ENCODE measurements at regions not wholly inside any gene's neighbourhood (a gene's known extent, or its start where the extent isn't known, plus 50 kb on each side); places are given as distances from the start of the nearest gene placed in this dataset.

GRCh38 chr3:167909952-167910351 is 174.4 kb downstream of the SERPINI1 start:
- H3K27me3 ChIP-seq (ENCODE audit: insufficient read depth, low read length) = no peaks in the 10 kb centered on the region

More at GRCh38 chr3:167909952-167910351, 174.4 kb downstream of the SERPINI1 start:
- no peak overlapping the region; a peak in 1 of 7 replicates for H3K27ac Mint-ChIP-seq
- H3K23ac ChIP-seq (ENCODE audit: insufficient read length, low read depth, low read length) = no peak overlapping the region
- no peak overlapping the region for H2BK120ac ChIP-seq (ENCODE audit: low read depth, low read length, poor library complexity, severe bottlenecking)
- no peak overlapping the region for H4K8ac ChIP-seq (replicated peaks; ENCODE audit: insufficient read length, low read depth, low read length)
- DNase-seq = no peak
- no peak overlapping the region for H3K18ac ChIP-seq (ENCODE audit: insufficient read length, low read depth, low read length)
- no peaks in the 10 kb centered on the region for H3K9me3 ChIP-seq (ENCODE audit: control insufficient read depth, low read depth, low read length)
- no peak overlapping the region for H3K56ac ChIP-seq (ENCODE audit: insufficient read length, low read depth, low read length)
- H4K20me1 ChIP-seq (ENCODE audit: control insufficient read depth, insufficient read depth, insufficient read length) = no peaks in the 10 kb centered on the region
- H2AFZ ChIP-seq (ENCODE audit: low read length) = no peak overlapping the region
- no peak overlapping the region for H2BK5ac ChIP-seq (ENCODE audit: insufficient read length, low read length)
- H3K36me3 Mint-ChIP-seq (ENCODE audit: insufficient read depth in 1 of 3, low read depth in 3 of 3) = no peaks in the 10 kb centered on the region
- no peak overlapping the region for H2BK12ac ChIP-seq (ENCODE audit: insufficient read length, low read depth, low read length)
- H4K5ac ChIP-seq (ENCODE audit: insufficient read length, low read depth, low read length) = no peak overlapping the region
- no peak overlapping the region for H3K27ac ChIP-seq (ENCODE audit: insufficient read length, low read depth, low read length)
- WGBS (ENCODE audit: extremely low coverage, insufficient read length, low lambda C conversion rate) = no CpG with 5 or more reads among the region's 6 CpGs
- H3K14ac ChIP-seq (ENCODE audit: insufficient read depth, low read length) = no peak overlapping the region
- no peaks in the 10 kb centered on the region for H3K4me1 Mint-ChIP-seq
- no peak overlapping the region for H2AK5ac ChIP-seq (ENCODE audit: insufficient read length, low read length)
- H4K91ac ChIP-seq (ENCODE audit: insufficient read length, low read depth, low read length) = no peak overlapping the region
- no peaks in the 10 kb centered on the region for H3K4me1 ChIP-seq (ENCODE audit: insufficient read depth, low read length)
- no peak overlapping the region for H2BK15ac ChIP-seq (ENCODE audit: low read depth, low read length)
- TF ChIP-seq CTCF (conservative IDR thresholded peaks at IDR 0.05) = no peak
- no peaks in the 10 kb centered on the region for H3K79me1 ChIP-seq (ENCODE audit: insufficient read depth, low read depth, low read length, poor library complexity, severe bottlenecking)
- H3T11ph ChIP-seq (ENCODE audit: low read length) = no peak overlapping the region
- H3K4ac ChIP-seq (ENCODE audit: low read depth, low read length) = no peak overlapping the region
- H2BK20ac ChIP-seq (ENCODE audit: low read depth, low read length, poor library complexity, severe bottlenecking) = no peak overlapping the region
- H3K4me2 ChIP-seq (ENCODE audit: insufficient read depth, insufficient read length, low read length) = no peak overlapping the region
- no peaks in the 10 kb centered on the region for H3K27me3 Mint-ChIP-seq (ENCODE audit: low read depth)
- no peak overlapping the region for H3K9ac ChIP-seq (ENCODE audit: extremely low read depth, insufficient read length, low read length)
- no peaks in the 10 kb centered on the region for H3K23me2 ChIP-seq (ENCODE audit: insufficient read length, low read depth, low read length, poor library complexity, severe bottlenecking)
- no peaks in the 10 kb centered on the region for H3K9me3 Mint-ChIP-seq
- H3K79me2 ChIP-seq (ENCODE audit: insufficient read depth, low read length) = no peaks in the 10 kb centered on the region
- no peak overlapping the region for H3K4me3 Mint-ChIP-seq

Data from H9 (cell line).